Endothelial cell of hepatic sinusoid (primary cell): ENCODE measurements at regions not wholly inside any gene's neighbourhood (a gene's known extent, or its start where the extent isn't known, plus 50 kb on each side); places are given as distances from the start of the nearest gene placed in this dataset.
"Not testable (repeated sequence)": the region's sequence is repeated elsewhere in the genome, so short reads cannot be mapped to it uniquely, and the experiment has no call there.

Source experiments
- in situ Hi-C: cut with HindIII; loops from 2 replicates; pipeline ENCODE4 v1.10.0; 2017; ENCODE audit warnings: low sequenced_read_pairs

GRCh38 chr16:87146676-87147075 is 170.5 kb downstream of the C16orf95 start:
- in situ Hi-C loops: no loop called here

DNA sequence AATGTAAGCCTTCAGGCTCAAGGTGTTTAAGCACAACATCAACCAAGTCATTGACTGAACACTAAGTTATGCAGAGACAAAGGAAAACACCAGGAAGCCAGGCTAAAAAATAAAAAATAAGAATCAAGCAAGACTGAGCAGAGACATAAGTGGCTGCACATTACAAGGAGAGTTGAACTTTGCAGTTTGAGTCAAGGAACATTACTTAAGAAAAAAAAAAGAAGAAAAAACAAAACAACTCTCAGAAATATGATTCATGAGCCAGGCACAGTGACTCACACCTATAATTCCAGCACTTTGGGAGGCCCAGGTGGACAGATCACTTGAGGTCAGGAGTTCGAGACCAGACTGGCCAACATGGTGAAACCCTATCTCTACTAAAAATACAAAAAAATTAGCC is 168.1 kb downstream of the C16orf95 start:
- in situ Hi-C loops: no loop called here

DNA sequence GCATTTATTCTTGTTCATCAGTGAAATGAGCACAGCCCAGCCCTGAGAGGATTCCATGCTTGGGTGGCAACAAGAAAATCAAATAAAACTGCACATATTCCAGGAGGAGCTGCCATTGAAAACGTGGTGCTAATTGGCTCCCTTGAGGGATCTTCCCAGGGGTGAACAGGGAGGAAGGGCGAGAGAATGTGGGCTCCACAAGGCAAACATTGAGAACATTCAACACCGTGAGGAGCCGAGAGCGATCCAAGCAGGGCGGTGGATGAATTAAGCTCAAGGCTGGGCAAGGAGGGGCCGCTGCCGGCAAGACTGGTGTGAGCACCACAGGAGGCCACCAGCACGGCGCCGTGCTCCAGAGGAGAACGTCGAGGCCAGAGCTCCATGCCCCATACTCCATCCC is 166.9 kb downstream of the C16orf95 start:
- in situ Hi-C loops: no loop called here

GRCh38 chr16:87150681-87151280 is 166.4 kb downstream of the C16orf95 start:
- in situ Hi-C loops: no loop called here

DNA sequence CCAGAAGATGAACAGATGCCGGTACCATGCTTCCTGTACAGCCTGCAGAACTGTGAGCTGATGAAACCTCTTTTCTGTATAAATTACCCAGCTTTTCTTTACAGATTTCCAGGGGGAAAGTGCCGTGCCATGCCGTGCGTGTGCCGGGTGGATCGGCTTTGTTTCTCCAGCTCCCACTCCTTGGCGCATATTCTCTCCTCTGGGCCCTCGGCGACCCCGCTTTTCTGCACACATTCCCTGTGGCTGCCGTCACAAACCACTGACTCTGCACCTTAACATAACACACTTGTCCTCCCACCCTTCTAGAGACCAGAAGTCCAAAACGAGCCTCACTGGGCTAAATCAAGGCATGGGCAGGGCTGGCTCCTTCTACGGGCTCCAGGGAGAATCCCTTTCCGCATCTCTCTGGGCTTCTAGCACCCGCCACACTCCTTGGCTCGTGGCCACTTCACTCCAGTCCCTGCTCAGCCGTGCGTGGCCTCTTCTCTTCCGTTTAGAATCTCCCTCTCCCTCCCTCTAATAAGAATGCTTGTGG is 164.9 kb downstream of the C16orf95 start:
- in situ Hi-C loops: no loop called here

- in situ Hi-C loops: no loop called here
These were observed 163.9 kb downstream of the C16orf95 start for GRCh38 chr16:87153326-87153725.

DNA sequence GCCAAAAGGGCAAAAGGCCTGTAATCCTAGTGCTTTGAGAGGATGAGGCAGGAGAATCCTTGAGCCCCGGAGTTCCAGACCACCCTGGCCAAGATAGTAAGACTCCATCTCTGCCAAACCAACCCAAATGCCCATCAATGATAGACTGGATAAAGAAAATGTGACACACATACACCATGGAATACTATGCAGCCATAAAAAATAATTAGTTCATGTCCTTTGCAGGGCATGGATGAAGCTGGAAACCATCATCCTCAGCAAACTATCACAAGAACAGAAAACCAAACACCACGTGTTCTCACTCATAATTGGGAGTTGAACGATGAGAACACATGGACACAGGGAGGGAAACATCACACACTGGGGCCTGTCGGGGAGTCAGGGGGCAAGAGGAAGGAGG is 161.9 kb downstream of the C16orf95 start:
- in situ Hi-C loops: not testable (repeated sequence)

DNA sequence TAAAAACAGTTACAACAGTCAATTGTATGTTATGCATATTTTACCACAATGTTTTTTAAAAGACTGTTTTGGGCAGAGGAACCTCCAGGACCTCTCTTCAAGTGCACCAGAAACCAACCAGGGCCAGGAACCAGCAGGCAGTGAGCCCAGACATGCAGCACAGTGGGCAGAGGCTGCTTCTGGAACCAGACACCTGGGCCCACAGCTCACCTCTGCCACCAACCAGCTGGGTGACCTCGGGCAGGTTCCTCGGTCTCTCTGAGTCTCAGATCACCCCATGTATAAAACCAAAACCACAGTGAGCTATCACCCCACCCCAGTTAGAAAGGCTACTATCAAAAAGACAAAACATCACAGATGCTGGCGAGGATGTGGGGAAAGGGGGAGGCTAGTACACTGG is 161.0 kb downstream of the C16orf95 start:
- in situ Hi-C loops: no loop called here

GRCh38 chr16:87160234-87160636 is 157.0 kb downstream of the C16orf95 start:
- in situ Hi-C loops: loop anchor here (5.0 to 10.0 kb wide), 2 partner anchors 38 to 615 kb away; no protein-coding TSS in a partner anchor

GRCh38 chr16:87160701-87161337 is 156.4 kb downstream of the C16orf95 start:
- in situ Hi-C loops: loop anchor here (5.0 to 10.0 kb wide), 2 partner anchors 39 to 616 kb away; no protein-coding TSS in a partner anchor

DNA sequence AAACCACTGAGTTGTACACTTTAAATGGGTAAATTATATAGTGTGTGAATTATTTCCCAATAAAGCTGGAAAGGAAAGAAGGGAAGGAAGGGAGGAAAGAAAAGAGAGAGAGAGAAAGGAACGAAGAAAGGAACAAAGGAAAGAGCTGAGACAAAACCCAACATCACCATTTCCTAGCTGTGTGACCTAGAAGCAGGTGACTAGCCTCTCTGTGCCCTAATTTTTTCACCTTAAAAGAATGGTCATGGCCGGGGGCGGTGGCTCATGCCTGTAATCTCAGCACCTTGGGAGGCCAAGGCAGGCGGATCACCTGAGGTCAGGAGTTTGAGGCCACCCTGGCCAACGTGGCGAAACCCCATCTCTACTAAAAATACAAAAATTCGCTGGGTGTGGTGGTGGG is 155.8 kb downstream of the C16orf95 start:
- in situ Hi-C loops: loop anchor here (5.0 to 10.0 kb wide), 2 partner anchors 39 to 617 kb away; no protein-coding TSS in a partner anchor

- in situ Hi-C loops: loop anchor here (5.0 to 10.0 kb wide), 2 partner anchors 40 to 617 kb away; no protein-coding TSS in a partner anchor
These were observed 155.1 kb downstream of the C16orf95 start for GRCh38 chr16:87161822-87162676.

GRCh38 chr16:87162799-87163198 is 154.4 kb downstream of the C16orf95 start:
- in situ Hi-C loops: loop anchor here (5.0 to 10.0 kb wide), 2 partner anchors 40 to 618 kb away; no protein-coding TSS in a partner anchor

DNA sequence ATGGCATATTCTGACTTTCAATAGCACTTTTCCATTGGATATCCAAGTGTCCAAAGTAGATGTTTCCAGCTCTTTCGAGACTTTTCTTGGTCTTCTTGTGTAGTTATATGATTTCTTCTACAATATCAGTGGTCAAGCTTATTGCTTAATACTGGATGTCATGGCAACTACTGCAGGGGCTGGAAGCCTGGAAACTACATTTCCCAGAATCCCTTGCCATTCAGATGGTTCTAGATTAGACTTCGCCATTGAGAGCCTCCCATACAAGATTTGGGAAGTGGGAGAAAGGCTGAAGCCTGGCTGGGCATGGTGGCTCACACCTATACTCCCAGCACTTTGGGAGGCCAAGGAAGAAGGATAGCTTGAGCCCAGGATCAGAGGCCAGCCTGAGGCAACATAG is 153.6 kb downstream of the C16orf95 start:
- in situ Hi-C loops: loop anchor here (5.0 to 10.0 kb wide), 2 partner anchors 41 to 619 kb away; no protein-coding TSS in a partner anchor

DNA sequence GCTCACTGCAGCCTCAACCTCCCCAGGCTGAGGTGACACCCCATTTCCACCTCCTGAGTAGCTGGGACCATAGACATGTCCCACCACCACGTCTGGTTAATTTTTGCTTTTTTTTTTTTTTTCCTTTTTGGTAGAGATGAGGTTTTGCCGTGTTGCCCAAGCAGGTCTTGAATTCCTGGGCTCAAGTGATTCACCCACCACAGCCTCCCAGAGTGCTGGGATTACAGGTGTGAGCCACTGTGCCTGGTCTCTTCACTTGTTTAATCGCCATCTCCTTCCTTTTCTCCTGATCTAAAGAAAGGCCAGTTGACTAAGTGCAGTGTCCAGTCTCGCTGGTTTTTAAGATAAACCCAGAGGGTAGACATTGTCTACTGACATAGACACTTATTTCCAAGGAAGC is 152.0 kb downstream of the C16orf95 start:
- in situ Hi-C loops: loop anchor here (10.0 kb wide), 1 partner anchor 620 kb away; no protein-coding TSS in a partner anchor

DNA sequence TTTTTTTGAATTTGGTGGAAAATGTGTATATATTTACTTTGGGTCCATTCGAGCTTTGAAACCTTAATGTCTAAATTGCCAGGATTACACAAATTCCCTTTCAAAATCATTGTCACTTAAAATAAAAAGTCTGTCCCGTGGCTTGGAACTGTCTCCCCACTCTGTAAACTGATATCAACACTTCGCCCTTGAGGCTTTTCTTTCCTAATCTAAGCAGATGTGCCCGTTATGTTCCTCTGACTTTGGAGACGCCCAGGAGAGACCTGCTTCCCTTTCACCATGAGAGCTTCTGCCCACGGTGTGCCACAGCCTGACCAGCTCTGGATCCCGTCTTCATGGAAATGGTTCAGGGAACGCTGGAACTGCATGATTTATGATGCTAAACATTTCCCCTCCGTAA is 151.3 kb downstream of the C16orf95 start:
- in situ Hi-C loops: loop anchor here (10.0 kb wide), 1 partner anchor 621 kb away; no protein-coding TSS in a partner anchor

DNA sequence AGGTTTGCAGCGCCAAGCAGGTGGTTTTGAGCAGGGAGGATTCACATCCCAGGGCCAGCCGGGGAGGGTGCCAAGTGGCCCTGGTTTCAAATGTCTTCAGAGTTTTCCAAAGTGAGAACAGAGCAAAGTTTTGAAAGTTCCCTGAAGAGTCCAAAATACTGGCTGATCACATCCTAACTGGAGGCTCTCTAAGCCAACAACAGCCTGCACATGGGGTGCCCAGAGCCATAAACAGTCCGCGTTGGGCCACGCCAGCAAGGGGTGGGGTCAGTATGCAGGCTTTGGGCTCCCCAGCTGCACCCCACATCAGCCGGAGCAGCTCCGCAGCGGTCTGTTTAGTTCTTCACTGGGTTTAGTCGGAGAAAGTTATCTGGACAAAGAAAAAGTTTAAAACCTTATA is 150.9 kb downstream of the C16orf95 start:
- in situ Hi-C loops: loop anchor here (10.0 kb wide), 1 partner anchor 622 kb away; no protein-coding TSS in a partner anchor

- in situ Hi-C loops: loop anchor here (10.0 kb wide), 1 partner anchor 622 kb away; no protein-coding TSS in a partner anchor
These were observed 150.3 kb downstream of the C16orf95 start for GRCh38 chr16:87166934-87167333.

GRCh38 chr16:87169509-87169995 is 147.6 kb downstream of the C16orf95 start:
- in situ Hi-C loops: loop anchor here (10.0 kb wide), 1 partner anchor 625 kb away; no protein-coding TSS in a partner anchor

DNA sequence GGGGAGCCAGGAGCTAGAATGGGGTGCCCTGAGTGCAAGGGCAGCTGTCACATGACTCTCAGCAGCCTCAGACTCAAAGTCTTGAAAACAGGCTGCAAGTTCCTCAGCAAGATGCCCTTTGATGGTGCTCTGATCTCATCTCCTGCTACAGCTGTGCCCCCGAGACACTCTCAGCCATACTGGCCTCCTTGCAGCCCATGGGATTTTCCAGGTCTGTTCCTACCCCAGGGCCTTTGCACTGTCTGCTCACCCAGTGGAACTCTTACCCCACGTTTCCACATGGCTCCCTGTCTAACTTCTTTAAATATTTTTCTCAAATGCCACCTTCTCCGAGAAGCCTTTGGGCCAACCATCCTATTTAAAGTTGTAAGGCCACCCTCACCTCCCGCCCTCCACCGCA is 146.9 kb downstream of the C16orf95 start:
- in situ Hi-C loops: no loop called here

DNA sequence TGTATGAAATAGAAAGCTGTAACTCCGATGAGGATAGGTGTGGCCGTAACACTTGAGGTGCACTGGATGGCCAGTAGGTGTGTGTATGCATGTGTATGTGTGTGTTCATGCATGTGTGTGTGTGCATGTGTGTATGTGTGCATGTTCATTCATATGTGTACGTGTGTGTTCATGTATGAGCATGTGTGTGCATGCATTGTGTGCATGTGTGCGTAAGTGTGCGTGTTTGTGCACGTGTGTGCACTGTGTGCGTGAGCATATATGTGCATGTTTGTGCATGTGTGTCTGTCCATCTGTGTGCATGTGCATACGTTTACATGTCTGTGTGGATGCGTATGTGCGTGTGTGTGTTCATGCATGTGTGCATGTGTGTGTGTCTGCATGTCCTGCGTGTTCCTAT is 145.5 kb downstream of the C16orf95 start:
- in situ Hi-C loops: no loop called here
